GM12878 (cell line): ENCODE measurements at regions not wholly inside any gene's neighbourhood (a gene's known extent, or its start where the extent isn't known, plus 50 kb on each side); places are given as distances from the start of the nearest gene placed in this dataset.

Experiments used
- CHD4 ChIP-seq: fragments of 200-600 bp; sonication (generic); IDR thresholded peaks from 2 replicates; pipeline ENCODE4 v1.6.1; 2016; ENCODE audit warnings: mild to moderate bottlenecking
- CTCF ChIP-seq, 3 experiments: IDR thresholded peaks in 2 of 3; conservative IDR thresholded peaks in 1 of 3; 2 replicates each; pipeline ENCODE4 v1.5.1; 2011; ENCODE audit warnings: low read depth in 3 of 3, low read length in 3 of 3, mild to moderate bottlenecking in 3 of 3, control low read depth in 2 of 3, moderate library complexity in 2 of 3, inconsistent platforms in 1 of 3, mixed read lengths in 1 of 3; ENCODE audit not compliant: control insufficient read depth in 2 of 3, insufficient read depth in 1 of 3; ENCODE audit errors: extremely low read depth in 1 of 3
- GABPA ChIP-seq: IDR thresholded peaks from 2 replicates; pipeline ENCODE4 v1.6.1; 2014; ENCODE audit warnings: antibody characterized with exemption, low read depth, mild to moderate bottlenecking, inconsistent platforms
- JUND ChIP-seq: IDR thresholded peaks from 2 replicates; pipeline ENCODE4 v1.6.1; 2012; ENCODE audit warnings: low read depth, mild to moderate bottlenecking, low read length, improper control_type of control experiment, moderate library complexity
- MAX ChIP-seq: IDR thresholded peaks from 2 replicates; pipeline ENCODE4 v1.6.1; 2012; ENCODE audit warnings: low read depth, low read length, improper control_type of control experiment
- MYB ChIP-seq: fragments of 150-350 bp; IDR thresholded peaks from 2 replicates; pipeline ENCODE4 v1.6.1; 2014; ENCODE audit warnings: mild to moderate bottlenecking, low read depth, low read length, borderline replicate concordance
- POLR2A ChIP-seq: IDR thresholded peaks from 2 replicates; pipeline ENCODE4 v1.6.1; 2011; ENCODE audit warnings: low read depth, mild to moderate bottlenecking, low read length
- POLR2AphosphoS2 ChIP-seq: IDR thresholded peaks from 2 replicates; pipeline ENCODE4 v1.6.1; 2011; ENCODE audit warnings: low read depth, mild to moderate bottlenecking, low read length, improper control_type of control experiment, moderate library complexity
- POLR2AphosphoS5 ChIP-seq: IDR thresholded peaks from 2 replicates; pipeline ENCODE4 v1.6.1; 2011; ENCODE audit warnings: mild to moderate bottlenecking, low read length, inconsistent platforms
- SP1 ChIP-seq: IDR thresholded peaks from one replicate; pipeline ENCODE4 v1.6.1; 2011; ENCODE audit warnings: low read depth, low read length

- TF ChIP-seq POLR2A, result no peak
- no peak for TF ChIP-seq POLR2AphosphoS2
- no peak for TF ChIP-seq CHD4
- no peak for TF ChIP-seq MAX
- TF ChIP-seq SP1, result no peak
- TF ChIP-seq MYB, result no peak
- TF ChIP-seq CTCF (IDR thresholded peaks at IDR 0.05 in 2 of 3, conservative IDR thresholded peaks at IDR 0.05 in 1 of 3; ENCODE audit: control insufficient read depth in 2 of 3, extremely low read depth in 1 of 3, insufficient read depth in 1 of 3, low read depth in 3 of 3, low read length in 3 of 3), result no peak
- TF ChIP-seq GABPA, result no peak
- TF ChIP-seq POLR2AphosphoS5, result no peak
- no peak for TF ChIP-seq JUND
Observed at GRCh38 chr22:48838846-48839730, 988.6 kb downstream of the BRD1 start.
